ENCODE measurements at regions not wholly inside any gene's neighbourhood (a gene's known extent, or its start where the extent isn't known, plus 50 kb on each side); places are given as distances from the start of the nearest gene placed in this dataset.

DNA sequence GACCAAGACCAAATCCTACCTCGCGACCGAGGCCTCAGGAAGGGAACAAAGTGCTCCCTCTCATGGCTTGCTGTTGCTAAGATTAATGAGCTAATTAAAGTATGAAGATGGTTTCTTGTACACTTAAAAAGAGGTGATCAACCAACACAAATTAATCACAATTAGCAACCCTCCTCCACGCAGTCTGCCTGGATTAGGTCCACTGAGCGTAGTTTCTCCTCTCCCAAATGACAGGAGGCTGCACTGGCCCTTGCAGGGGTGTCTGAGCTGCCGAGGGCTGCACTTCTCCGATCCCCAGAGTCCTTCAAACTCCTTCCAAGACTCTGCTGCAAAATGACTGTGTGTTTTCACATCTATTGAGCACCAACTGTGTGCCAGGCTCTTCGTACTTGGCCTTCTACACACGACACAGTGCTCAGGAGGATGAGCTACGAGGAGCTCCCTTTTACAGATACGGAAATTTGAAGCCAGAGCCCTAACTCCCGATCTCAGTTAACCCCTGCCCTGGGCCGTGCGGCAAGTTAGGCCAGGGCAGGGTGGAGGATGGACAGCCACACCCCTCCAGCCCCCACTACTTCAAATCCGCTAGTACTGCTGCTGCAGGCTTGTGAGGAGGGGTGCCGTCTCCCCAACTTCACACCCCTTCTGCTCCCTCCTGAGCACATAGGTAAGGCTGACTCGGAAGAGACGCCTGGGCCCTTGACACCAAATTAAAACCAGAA lies 101.0 kb upstream of the LINGO1 start:
- no peak overlapping the region for H3K27ac ChIP-seq
- TF ChIP-seq, protein P1, sequence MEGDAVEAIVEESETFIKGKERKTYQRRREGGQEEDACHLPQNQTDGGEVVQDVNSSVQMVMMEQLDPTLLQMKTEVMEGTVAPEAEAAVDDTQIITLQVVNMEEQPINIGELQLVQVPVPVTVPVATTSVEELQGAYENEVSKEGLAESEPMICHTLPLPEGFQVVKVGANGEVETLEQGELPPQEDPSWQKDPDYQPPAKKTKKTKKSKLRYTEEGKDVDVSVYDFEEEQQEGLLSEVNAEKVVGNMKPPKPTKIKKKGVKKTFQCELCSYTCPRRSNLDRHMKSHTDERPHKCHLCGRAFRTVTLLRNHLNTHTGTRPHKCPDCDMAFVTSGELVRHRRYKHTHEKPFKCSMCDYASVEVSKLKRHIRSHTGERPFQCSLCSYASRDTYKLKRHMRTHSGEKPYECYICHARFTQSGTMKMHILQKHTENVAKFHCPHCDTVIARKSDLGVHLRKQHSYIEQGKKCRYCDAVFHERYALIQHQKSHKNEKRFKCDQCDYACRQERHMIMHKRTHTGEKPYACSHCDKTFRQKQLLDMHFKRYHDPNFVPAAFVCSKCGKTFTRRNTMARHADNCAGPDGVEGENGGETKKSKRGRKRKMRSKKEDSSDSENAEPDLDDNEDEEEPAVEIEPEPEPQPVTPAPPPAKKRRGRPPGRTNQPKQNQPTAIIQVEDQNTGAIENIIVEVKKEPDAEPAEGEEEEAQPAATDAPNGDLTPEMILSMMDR (conservative IDR thresholded peaks at IDR 0.05): no peak

DNA sequence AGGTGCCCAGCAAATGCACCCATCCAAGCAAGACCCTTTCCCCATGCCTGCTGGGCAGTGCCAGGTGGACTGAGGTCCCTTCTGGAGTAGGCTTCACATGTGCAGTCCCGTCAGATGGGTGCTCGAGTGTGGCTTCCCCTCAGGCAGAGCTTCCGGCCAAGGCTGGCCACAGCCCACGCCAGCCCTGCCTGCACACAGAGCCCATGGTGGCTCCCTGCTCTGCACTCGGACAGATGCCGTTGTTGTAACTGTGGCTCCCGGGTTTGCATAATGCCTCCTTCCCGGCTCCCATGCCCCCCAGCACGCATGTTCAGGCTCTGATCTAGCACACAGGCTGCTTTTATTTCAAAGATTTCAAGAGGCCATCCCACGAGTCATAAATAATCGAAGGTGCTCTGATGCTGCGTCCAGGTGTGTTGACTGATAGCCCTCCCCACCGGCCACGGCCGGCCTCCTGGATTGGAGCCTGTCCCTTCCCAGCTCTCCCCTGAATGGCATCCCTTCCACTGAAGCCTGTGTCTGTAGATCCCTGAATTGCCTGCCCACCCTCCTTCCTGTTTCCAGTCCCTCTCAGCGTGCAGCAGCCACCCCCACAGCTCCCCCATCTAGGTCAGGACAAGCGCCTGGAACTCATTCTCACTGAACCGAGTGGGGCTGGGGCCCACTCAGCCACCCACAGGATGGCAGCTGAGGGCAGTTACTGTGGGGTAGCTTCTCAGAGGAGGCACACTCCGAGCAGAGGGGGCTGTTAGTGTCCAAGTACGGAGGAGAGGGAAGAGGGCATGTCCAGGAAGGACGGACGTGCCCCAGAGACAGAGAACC lies 100.0 kb upstream of the LINGO1 start:
- TF ChIP-seq, protein P1 (conservative IDR thresholded peaks at IDR 0.05): no peak

DNA sequence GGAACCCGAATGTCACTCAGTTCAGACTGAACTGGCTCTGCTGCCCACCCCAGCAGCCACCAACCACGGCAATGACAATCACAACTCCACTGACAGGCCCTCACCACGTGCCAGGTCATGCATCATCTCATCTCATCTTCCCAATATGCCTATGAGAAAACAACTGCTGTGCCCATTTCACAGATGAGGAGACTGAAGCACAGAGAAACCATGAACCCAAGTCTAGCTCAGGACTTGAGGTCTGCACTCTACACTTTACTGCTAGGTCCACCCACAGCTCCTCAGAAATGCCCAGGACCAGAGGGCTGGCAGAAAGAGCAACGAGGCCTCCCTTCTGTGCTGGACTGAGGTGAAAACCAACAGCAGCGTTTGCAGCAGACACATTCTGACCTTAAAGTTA lies 99.2 kb upstream of the LINGO1 start:
- H3K27ac ChIP-seq: no peak overlapping the region
- TF ChIP-seq, protein P1 (conservative IDR thresholded peaks at IDR 0.05): no peak

More for the DNA sequence above, 100.0 kb upstream of the LINGO1 start:
- no peak overlapping the region for H3K27ac ChIP-seq

DNA sequence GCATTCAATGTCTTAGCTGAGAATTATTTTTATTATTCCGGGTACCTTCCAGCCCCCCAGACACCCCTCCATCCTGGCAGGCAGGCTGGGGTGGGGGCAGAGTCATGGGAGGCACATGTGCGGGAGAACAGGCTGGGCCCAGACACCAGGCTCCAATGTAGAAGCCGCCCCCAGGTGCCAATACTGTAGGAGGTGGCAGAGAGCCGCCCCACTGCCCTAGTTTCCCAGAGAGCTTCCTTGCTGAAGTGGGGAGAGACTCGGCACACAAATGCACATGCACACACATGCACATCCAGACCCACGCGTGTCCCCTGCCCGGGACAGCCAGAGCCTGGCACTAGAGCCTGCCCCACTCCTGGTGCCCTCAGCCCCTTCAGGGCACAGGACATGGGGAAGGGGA lies 98.4 kb upstream of the LINGO1 start:
- H3K27ac ChIP-seq: no peak overlapping the region
- TF ChIP-seq, protein P1 (conservative IDR thresholded peaks at IDR 0.05): no peak

DNA sequence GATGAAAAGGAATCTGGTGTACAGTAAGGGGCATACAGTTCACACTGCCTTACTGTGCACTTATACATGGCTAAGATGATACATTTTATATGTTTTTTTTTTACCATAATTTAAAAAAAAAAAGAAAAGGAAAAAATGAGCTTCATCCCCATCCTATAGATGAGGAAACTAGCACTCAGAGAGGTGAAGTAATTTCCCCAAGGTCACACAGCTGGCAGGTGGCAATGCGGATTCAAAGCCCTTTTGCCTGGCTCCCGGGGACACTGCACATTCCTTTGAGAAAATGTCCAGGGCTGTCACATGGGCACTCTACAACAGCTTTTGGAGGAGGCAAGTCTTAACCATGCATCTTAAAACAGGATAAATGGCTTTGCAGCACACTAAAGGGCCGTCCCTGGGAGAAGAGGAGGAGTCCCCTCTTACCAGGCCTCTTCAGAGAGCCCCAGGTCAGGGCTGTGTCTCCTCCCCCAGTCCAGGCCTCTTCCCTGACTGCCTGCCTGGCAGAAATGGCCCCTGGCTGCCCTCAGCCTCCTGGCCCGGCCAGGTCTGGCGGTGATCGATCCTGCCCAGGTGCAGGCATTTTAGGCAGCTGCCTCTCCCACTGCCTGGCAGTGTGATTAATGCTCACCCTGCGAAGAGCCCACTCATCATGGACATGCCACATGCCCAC lies 95.1 kb upstream of the LINGO1 start:
- no peak overlapping the region for H3K27ac ChIP-seq
- TF ChIP-seq, protein P1 (conservative IDR thresholded peaks at IDR 0.05): no peak

DNA sequence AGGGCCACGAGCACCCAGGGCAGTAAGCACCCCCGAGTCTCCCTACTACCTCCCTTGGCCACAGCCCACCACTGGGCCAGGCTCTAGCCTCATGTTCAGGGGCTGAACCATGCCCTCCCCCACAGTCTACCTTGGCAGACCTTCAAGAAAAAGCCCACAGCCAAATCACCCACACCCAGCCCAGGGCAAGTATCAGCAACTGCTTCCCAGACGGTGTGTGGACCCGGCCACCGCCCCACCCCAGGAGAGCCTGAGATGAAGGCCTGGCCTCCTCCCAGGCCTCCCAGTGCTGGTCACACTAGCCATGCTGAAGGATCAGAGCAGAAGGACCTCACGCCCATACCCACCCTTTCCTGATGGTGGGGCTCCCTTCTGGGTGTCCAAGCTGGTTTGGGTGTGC lies 92.0 kb upstream of the LINGO1 start:
- no peak overlapping the region for H3K27ac ChIP-seq
- TF ChIP-seq, protein P1 (conservative IDR thresholded peaks at IDR 0.05): no peak

DNA sequence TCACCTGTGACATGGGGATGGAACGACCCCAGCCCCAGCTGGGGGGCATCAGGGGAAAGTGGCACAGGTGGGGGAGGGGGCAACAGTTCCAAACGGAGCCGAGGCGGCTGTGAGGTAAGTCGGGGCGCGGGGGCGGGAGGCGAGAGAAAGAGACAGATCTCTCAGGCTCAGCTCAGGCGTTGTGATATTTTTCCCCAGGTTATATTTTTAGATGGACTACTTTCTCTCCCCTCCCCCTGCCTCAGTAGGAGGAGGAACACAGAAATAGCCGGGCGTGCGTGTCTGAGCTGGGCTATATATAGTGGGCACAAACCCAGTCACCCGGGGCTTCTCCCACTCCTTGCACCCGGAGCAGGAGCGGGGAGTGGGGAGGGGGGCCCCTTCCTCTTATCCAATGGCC lies 91.0 kb upstream of the LINGO1 start:
- no peak overlapping the region for H3K27ac ChIP-seq
- TF ChIP-seq, protein P1 (conservative IDR thresholded peaks at IDR 0.05): no peak

All from VCaP (cell line).